ENCODE measurements at regions not wholly inside any gene's neighbourhood (a gene's known extent, or its start where the extent isn't known, plus 50 kb on each side); places are given as distances from the start of the nearest gene placed in this dataset.

GRCh38 chr7:344608-344994 lies 54.6 kb downstream of the FOXL3 start:
- Histone ChIP-seq H3K27me3 (replicated peaks) (no peaks in the 10 kb centered on the region), H3K27ac (no peak overlapping the region), H3K36me3 (replicated peaks) (no peaks in the 10 kb centered on the region), H3K4me3 (ENCODE audit: low read depth, low read length) (no peak overlapping the region)
- DNase-seq = no peak
- no peak for TF ChIP-seq CTCF (IDR thresholded peaks at IDR 0.05; ENCODE audit: low read depth, low read length, missing control alignments)
- in situ Hi-C loops (cut with HindIII; ENCODE audit: low pct_ligation_motif_present, low sequenced_read_pairs) = no loop called here

- no peak overlapping the region for H3K27ac ChIP-seq
- H3K4me3 ChIP-seq (ENCODE audit: low read depth, low read length) = no peak overlapping the region
- H3K27me3 ChIP-seq (replicated peaks) = no peaks in the 10 kb centered on the region
- no peak for DNase-seq
- in situ Hi-C loops (cut with HindIII; ENCODE audit: low pct_ligation_motif_present, low sequenced_read_pairs) = no loop called here
- no peaks in the 10 kb centered on the region for H3K36me3 ChIP-seq (replicated peaks)
- no peak for TF ChIP-seq CTCF (IDR thresholded peaks at IDR 0.05; ENCODE audit: low read depth, low read length, missing control alignments)
Observed at GRCh38 chr7:346116-346898, 56.3 kb downstream of the FOXL3 start.

GRCh38 chr7:347001-347590 lies 57.1 kb downstream of the FOXL3 start:
- Histone ChIP-seq H3K27ac (no peak overlapping the region), H3K36me3 (replicated peaks) (no peaks in the 10 kb centered on the region), H3K27me3 (replicated peaks) (no peaks in the 10 kb centered on the region), H3K4me3 (ENCODE audit: low read depth, low read length) (no peak overlapping the region)
- DNase-seq = no peak
- in situ Hi-C loops (cut with HindIII; ENCODE audit: low pct_ligation_motif_present, low sequenced_read_pairs) = no loop called here
- TF ChIP-seq CTCF (IDR thresholded peaks at IDR 0.05; ENCODE audit: low read depth, low read length, missing control alignments) = no peak

GRCh38 chr7:347644-348479 lies 57.9 kb downstream of the FOXL3 start:
- no peaks in the 10 kb centered on the region for H3K36me3 ChIP-seq (replicated peaks)
- H3K27ac ChIP-seq = no peak overlapping the region
- no peak for TF ChIP-seq CTCF (IDR thresholded peaks at IDR 0.05; ENCODE audit: low read depth, low read length, missing control alignments)
- no peak for DNase-seq
- H3K27me3 ChIP-seq (replicated peaks) = no peaks in the 10 kb centered on the region
- no peak overlapping the region for H3K4me3 ChIP-seq (ENCODE audit: low read depth, low read length)
- in situ Hi-C loops (cut with HindIII; ENCODE audit: low pct_ligation_motif_present, low sequenced_read_pairs) = no loop called here

GRCh38 chr7:348480-348844 lies 58.5 kb downstream of the FOXL3 start:
- Histone ChIP-seq H3K4me3 (ENCODE audit: low read depth, low read length) (no peak overlapping the region), H3K27me3 (replicated peaks) (no peaks in the 10 kb centered on the region), H3K27ac (no peak overlapping the region), H3K36me3 (replicated peaks) (no peaks in the 10 kb centered on the region)
- no peak for DNase-seq
- TF ChIP-seq CTCF (IDR thresholded peaks at IDR 0.05; ENCODE audit: low read depth, low read length, missing control alignments) = no peak
- in situ Hi-C loops (cut with HindIII; ENCODE audit: low pct_ligation_motif_present, low sequenced_read_pairs) = no loop called here

Measured in brain microvascular endothelial cell (primary cell).